C4-2B (cell line): ENCODE measurements at regions not wholly inside any gene's neighbourhood (a gene's known extent, or its start where the extent isn't known, plus 50 kb on each side); places are given as distances from the start of the nearest gene placed in this dataset.

Experiments used
- H3K27ac ChIP-seq: fragments of 450-650 bp; 2 replicates; pipeline ENCODE4 v1.5.1; 2017
- ZFX ChIP-seq: fragments of 450-650 bp; IDR thresholded peaks from 2 replicates; pipeline ENCODE4 v1.6.1; 2017
- TF ChIP-seq, protein P1 (sequence below): fragments of 450-650 bp; conservative IDR thresholded peaks from 2 replicates; pipeline ENCODE4 v1.5.1; 2017; ENCODE audit warnings: mild to moderate bottlenecking

DNA sequence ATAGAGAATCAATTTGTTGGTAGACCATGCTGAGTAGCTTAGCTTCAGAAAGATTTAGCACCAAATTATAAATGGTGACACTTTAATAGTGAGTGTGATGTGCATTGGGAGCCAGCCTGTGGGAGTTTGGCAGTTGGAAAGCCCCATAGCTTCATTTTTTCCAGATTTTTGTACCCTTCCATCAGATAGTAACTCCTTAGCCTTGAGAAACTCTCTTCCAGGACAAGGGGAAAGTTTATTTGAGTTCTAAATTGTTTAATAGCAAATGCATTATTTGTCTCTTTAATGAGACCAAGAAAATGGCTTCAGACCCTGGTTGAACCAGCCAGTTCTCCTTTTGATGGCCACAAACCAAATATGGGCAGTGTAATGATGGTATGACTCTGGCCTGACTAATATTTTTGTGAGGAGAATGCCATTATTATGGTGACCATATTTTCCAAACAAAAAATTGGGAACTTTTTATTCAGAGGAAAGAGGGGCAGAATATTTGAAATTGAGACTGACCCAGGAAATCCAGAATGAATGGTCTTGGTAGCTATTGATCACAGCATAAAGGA, 49.8 kb downstream of the PLCE1 start:
- TF ChIP-seq, protein P1, sequence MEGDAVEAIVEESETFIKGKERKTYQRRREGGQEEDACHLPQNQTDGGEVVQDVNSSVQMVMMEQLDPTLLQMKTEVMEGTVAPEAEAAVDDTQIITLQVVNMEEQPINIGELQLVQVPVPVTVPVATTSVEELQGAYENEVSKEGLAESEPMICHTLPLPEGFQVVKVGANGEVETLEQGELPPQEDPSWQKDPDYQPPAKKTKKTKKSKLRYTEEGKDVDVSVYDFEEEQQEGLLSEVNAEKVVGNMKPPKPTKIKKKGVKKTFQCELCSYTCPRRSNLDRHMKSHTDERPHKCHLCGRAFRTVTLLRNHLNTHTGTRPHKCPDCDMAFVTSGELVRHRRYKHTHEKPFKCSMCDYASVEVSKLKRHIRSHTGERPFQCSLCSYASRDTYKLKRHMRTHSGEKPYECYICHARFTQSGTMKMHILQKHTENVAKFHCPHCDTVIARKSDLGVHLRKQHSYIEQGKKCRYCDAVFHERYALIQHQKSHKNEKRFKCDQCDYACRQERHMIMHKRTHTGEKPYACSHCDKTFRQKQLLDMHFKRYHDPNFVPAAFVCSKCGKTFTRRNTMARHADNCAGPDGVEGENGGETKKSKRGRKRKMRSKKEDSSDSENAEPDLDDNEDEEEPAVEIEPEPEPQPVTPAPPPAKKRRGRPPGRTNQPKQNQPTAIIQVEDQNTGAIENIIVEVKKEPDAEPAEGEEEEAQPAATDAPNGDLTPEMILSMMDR, result no peak
- TF ChIP-seq ZFX, result no peak
- H3K27ac ChIP-seq, result no peak overlapping the region

DNA sequence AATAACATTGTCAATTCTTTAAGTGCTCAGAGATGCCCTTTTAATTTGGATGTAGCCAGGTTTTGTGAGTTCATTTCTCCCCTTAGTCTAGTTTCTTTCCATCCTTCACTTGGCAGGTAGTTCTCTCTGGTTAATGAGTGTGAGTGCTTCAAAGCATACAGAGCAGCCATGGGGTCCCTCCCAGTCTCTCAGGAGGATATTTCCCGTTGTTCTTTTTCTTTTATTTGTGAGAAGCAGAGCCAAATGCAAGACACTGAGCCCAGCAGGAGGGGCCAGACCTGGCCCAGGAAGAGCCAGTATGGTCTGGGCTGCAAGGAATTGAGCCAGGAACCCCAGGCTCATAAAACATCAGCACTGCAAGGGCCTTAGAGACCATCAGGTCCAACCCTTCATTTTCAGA, 52.4 kb downstream of the PLCE1 start:
- no peak for TF ChIP-seq ZFX
- TF ChIP-seq, protein P1, result no peak
- no peak overlapping the region for H3K27ac ChIP-seq

DNA sequence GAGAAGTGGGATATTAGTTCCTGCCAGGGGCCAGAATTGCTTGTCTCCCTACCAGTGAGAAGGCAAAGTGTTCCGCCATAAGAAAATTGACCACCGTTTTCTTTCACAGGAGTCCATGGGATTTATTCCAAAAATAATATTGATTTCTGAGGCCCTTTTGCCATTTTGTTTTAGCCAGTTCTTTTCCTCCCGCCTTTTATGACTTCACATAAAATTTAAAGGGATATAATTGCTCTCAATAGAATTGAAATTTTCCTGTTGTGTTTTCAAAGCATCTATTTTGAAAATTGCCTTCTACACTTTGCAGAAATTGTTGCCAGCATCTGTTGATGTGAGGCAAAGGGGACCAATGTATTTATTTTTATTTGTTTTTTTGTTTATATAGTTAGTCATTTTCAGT, 53.6 kb downstream of the PLCE1 start:
- no peak overlapping the region for H3K27ac ChIP-seq
- no peak for TF ChIP-seq ZFX
- TF ChIP-seq, protein P1, result no peak

DNA sequence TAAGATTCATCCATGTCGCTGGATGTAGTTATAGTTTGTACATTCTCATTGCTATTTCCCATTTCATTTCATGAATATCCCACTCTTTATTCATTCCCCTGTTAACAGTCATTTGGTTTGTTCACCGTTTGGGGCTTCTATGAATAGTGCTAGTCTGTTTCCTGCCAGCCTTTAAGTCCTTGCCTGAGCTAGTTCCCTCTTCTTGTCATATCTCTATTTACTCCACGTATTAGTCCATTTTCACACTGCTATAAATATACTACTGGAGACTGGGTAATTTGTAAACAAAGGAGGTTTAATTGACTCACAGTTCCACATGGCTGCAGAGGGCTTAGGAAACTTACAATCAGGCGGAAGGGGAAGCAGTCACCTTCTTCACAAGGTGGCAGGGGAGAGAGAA, 56.2 kb downstream of the PLCE1 start:
- TF ChIP-seq ZFX, result no peak
- TF ChIP-seq, protein P1, result no peak
- no peak overlapping the region for H3K27ac ChIP-seq

DNA sequence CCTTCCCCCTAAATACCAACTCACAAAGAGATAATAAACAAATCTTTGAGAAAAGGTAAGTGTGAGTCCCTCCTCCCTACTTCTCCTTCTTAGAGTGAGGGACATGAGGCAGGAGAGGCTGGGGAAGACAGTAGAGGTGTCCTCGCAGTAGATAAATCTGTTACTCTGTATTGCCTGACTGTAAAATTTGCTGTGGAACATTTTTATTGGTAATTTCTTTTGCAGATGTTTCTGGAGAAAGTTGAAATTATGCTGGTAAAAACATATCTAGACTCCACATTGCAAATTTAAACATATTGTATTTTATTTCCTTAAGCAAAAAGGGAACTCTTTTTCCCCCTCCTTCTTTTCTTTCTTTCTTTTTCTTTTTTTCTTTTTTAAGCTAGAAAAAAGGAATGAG, 58.5 kb downstream of the PLCE1 start:
- TF ChIP-seq, protein P1, result no peak
- no peak overlapping the region for H3K27ac ChIP-seq

DNA sequence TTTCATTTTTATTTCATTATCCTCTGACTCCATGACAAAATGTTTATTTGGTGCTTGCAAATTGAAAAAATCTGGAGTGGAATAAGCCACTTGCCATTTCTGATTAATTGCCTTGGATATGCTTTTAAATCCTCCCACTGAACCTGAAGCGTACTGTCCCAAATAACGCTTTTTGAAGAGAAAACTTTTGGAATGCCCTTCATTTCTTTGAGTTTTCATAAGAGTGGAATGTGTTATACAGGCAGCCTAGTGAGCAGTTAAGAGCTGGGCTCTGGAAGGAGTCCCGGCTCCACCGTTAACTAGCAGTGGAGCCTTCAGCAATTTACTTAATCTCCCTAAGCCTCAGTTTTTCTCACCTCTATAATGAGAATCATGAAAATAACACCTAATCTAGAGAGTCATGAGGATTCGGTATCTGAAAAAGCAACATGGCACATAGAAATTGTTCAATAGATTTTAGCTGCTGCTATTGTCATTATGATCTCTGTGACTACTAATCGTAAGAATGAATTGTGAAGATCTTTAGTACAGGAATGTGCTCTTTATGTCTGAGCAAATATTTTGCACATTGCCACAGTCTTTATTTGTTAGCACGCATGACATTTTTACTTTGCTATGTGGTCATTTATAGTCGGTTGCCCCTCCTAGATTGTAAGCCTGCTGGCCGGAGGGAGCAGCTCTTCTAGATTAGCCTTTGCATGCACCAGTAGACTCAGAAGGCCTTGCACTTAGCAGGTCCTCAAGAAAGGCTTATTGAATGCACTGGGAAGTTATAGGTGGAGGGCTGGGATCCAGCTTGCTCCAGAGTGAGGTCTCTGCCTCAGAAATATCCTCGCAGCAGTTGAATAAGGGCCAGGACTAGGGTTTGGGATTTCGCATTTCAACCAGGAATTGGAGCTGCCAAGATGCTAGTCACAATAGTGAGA, 59.4 kb downstream of the PLCE1 start:
- no peak for TF ChIP-seq ZFX
- TF ChIP-seq, protein P1, result no peak
- H3K27ac ChIP-seq, result no peak overlapping the region

DNA sequence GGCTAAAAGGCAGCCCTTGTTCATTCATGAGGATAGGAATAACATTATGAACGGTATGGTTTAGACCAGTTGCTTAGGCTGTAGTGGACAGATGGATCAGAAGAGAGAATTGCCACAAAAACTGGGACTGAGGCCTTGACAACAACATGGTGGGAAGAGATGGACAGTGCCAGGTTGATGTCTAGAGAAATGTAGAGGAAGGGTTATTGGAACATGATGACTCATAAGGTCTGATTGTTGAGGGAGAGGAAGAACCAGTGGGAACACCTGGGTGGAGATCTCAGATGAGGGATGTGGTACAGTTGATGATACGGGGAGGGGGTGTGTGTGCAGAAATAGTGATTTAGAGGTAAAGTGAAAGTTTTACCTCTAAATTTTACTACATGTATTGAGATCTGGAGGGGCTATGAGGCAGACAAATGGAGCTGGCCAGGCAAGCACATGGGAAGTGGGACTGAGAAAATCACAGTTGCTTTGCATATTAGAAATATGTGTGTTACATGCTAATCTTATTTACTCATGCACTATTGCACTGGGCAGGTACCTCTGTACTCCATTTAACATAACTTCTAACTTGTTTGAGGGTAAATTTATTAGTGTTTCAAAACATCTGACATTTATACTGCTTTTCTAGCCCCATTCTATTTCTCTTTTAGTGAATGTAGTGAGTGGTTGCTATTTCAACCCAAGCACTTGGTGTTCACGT, 65.6 kb downstream of the PLCE1 start:
- no peak overlapping the region for H3K27ac ChIP-seq
- TF ChIP-seq, protein P1, result no peak
- no peak for TF ChIP-seq ZFX
